Prostate gland (tissue), 2 donors: ENCODE measurements at regions not wholly inside any gene's neighbourhood (a gene's known extent, or its start where the extent isn't known, plus 50 kb on each side); places are given as distances from the start of the nearest gene placed in this dataset.

Source experiments
- DNase-seq: peaks from one replicate; pipeline ENCODE4 v3.0.0-alpha.2; 2019; ENCODE audit warnings: low spot score
- H3K27ac ChIP-seq, 2 donors: fragments of 200-600 bp; sonication (generic); 2 replicates each; pipeline ENCODE4 v1.5.1; 2017 to 2019
- H3K27me3 ChIP-seq: fragments of 200-600 bp; sonication (generic); replicated peaks from 2 replicates; pipeline ENCODE4 v1.5.1; 2019; ENCODE audit not compliant: insufficient read depth
- H3K36me3 ChIP-seq, 2 donors: fragments of 200-600 bp; sonication (generic); 1 replicate in 1 of 2; 2 replicates in 1 of 2; pipeline versions ENCODE4 v1.5.1 to v1.8.1; 2017 to 2019
- H3K4me1 ChIP-seq: fragments of 200-600 bp; sonication (generic); replicated peaks from 2 replicates; pipeline ENCODE4 v1.5.1; 2019
- H3K4me3 ChIP-seq, 2 donors: fragments of 200-600 bp; sonication (generic); 2 replicates each; pipeline ENCODE4 v1.5.1; 2017 to 2019
- H3K9me3 ChIP-seq: fragments of 200-600 bp; sonication (generic); 2 replicates; pipeline ENCODE4 v1.5.1; 2017
- CTCF ChIP-seq, 4 experiments: fragments of 200-600 bp in 2 of 4; fragments of 450-650 bp in 2 of 4; sonication (generic) in 2 of 4; IDR thresholded peaks; 1 replicate in 3 of 4; 2 replicates in 1 of 4; pipeline ENCODE4 v1.5.1; 2016 to 2019; ENCODE audit warnings: antibody characterized with exemption in 4 of 4, mild to moderate bottlenecking in 2 of 4, moderate library complexity in 2 of 4
- POLR2A ChIP-seq: fragments of 450-650 bp; IDR thresholded peaks from one replicate; pipeline ENCODE4 v1.6.1; 2016; ENCODE audit warnings: antibody characterized with exemption, mild to moderate bottlenecking
- POLR2AphosphoS5 ChIP-seq: sonication (generic); formaldehyde crosslinking; IDR thresholded peaks from one replicate; pipeline ENCODE4 v1.6.1; 2017; ENCODE audit warnings: antibody characterized with exemption
- WGBS: methylation state at CpG from one replicate; pipeline ENCODE4 v1.1.5; 2018; 5-methylcytosine and 5-hydroxymethylcytosine counted together
- intact Hi-C: fragments of 100-400 bp; cut with DNase I; formaldehyde crosslinking; loops from one replicate; pipeline ENCODE4 v1.14.2; 2022

GRCh38 chr2:176395273-176395854 is 126.1 kb downstream of the MTX2 start:
- no peaks in the 10 kb centered on the region for H3K36me3 ChIP-seq
- TF ChIP-seq CTCF (IDR thresholded peaks at IDR 0.05), result no peak
- no peak for TF ChIP-seq POLR2A
- TF ChIP-seq POLR2AphosphoS5, result no peak
- no peak for DNase-seq
- no peak overlapping the region for H3K4me3 ChIP-seq
- 81% methylated on average over 3 of the region's 3 CpGs for WGBS
- no peaks in the 10 kb centered on the region for H3K9me3 ChIP-seq
- no peaks in the 10 kb centered on the region for H3K27me3 ChIP-seq
- intact Hi-C loops, result no loop called here
- H3K27ac ChIP-seq, result no peak overlapping the region
- no peaks in the 10 kb centered on the region for H3K4me1 ChIP-seq

- Histone ChIP-seq H3K4me1 (no peaks in the 10 kb centered on the region), H3K4me3 (no peak overlapping the region), H3K36me3 (no peaks in the 10 kb centered on the region), H3K9me3 (no peaks in the 10 kb centered on the region), H3K27ac (no peak overlapping the region), H3K27me3 (no peaks in the 10 kb centered on the region)
- DNase-seq, result no peak
- WGBS, result 90% methylated on average over 2 of the region's 2 CpGs
- TF ChIP-seq POLR2A, result no peak
- TF ChIP-seq POLR2AphosphoS5, result no peak
- no peak for TF ChIP-seq CTCF (IDR thresholded peaks at IDR 0.05)
- intact Hi-C loops, result no loop called here
Measured at GRCh38 chr2:176398243-176399073, 129.2 kb downstream of the MTX2 start.

GRCh38 chr2:176399074-176399598 is 129.9 kb downstream of the MTX2 start:
- intact Hi-C loops, result no loop called here
- no peak for TF ChIP-seq POLR2A
- no peak for TF ChIP-seq CTCF (IDR thresholded peaks at IDR 0.05)
- no peak for TF ChIP-seq POLR2AphosphoS5
- no peak for DNase-seq
- Histone ChIP-seq H3K27me3 (no peaks in the 10 kb centered on the region), H3K36me3 (no peaks in the 10 kb centered on the region), H3K4me3 (no peak overlapping the region), H3K4me1 (no peaks in the 10 kb centered on the region), H3K27ac (no peak overlapping the region), H3K9me3 (no peaks in the 10 kb centered on the region)

- Histone ChIP-seq H3K36me3 (no peaks in the 10 kb centered on the region), H3K4me3 (no peak overlapping the region), H3K9me3 (no peaks in the 10 kb centered on the region), H3K27ac (no peak overlapping the region), H3K4me1 (no peaks in the 10 kb centered on the region), H3K27me3 (no peaks in the 10 kb centered on the region)
- DNase-seq, result no peak
- TF ChIP-seq POLR2A (no peak), POLR2AphosphoS5 (no peak), CTCF (IDR thresholded peaks at IDR 0.05) (no peak)
- no CpG with 5 or more reads among the region's 4 CpGs for WGBS
- intact Hi-C loops, result no loop called here
Measured at GRCh38 chr2:176405477-176405876, 136.2 kb downstream of the MTX2 start.

- no peaks in the 10 kb centered on the region for H3K36me3 ChIP-seq
- H3K9me3 ChIP-seq, result no peaks in the 10 kb centered on the region
- no peaks in the 10 kb centered on the region for H3K27me3 ChIP-seq
- no peak for TF ChIP-seq POLR2A
- no peaks in the 10 kb centered on the region for H3K4me1 ChIP-seq
- H3K27ac ChIP-seq, result no peak overlapping the region
- intact Hi-C loops, result no loop called here
- no peak for DNase-seq
- no peak overlapping the region for H3K4me3 ChIP-seq
Measured at GRCh38 chr2:176407706-176408105, 138.5 kb downstream of the MTX2 start.
